Smooth muscle cell (in vitro differentiated cells): ENCODE measurements at regions not wholly inside any gene's neighbourhood (a gene's known extent, or its start where the extent isn't known, plus 50 kb on each side); places are given as distances from the start of the nearest gene placed in this dataset.
"Not testable (repeated sequence)": the region's sequence is repeated elsewhere in the genome, so short reads cannot be mapped to it uniquely, and the experiment has no call there.

Experiments
- DNase-seq: peaks from one replicate; lab custom pipeline; 2025; ENCODE audit not compliant: unreplicated experiment; lab: John Stamatoyannopoulos, UW
- H2AFZ ChIP-seq: fragments of 200-600 bp; sonication (generic); 2 replicates; pipeline ENCODE4 v1.6.0; 2016; ENCODE audit warnings: antibody characterized with exemption, low read depth, mild to moderate bottlenecking
- H3F3A ChIP-seq: fragments of 200-600 bp; sonication (generic); 2 replicates; pipeline ENCODE4 v1.6.0; 2017; ENCODE audit warnings: antibody characterized with exemption, low read depth
- H3K27ac ChIP-seq: fragments of 200-600 bp; sonication (generic); 2 replicates; pipeline ENCODE4 v1.5.1; 2016; ENCODE audit warnings: low read depth, mild to moderate bottlenecking
- H3K27me3 ChIP-seq: fragments of 200-600 bp; sonication (generic); 2 replicates; pipeline ENCODE4 v1.6.1; 2016; ENCODE audit warnings: low read depth, mild to moderate bottlenecking
- H3K36me3 ChIP-seq: fragments of 200-600 bp; sonication (generic); 2 replicates; pipeline ENCODE4 v1.5.1; 2016; ENCODE audit warnings: low read depth
- H3K4me1 ChIP-seq: fragments of 200-600 bp; sonication (generic); 2 replicates; pipeline ENCODE4 v1.5.1; 2016; ENCODE audit warnings: low read depth
- H3K4me2 ChIP-seq: fragments of 200-600 bp; sonication (generic); 2 replicates; pipeline ENCODE4 v1.6.0; 2016; ENCODE audit warnings: mild to moderate bottlenecking
- H3K4me3 ChIP-seq: fragments of 200-600 bp; sonication (generic); 2 replicates; pipeline ENCODE4 v1.5.1; 2016; ENCODE audit warnings: mild to moderate bottlenecking
- H3K79me2 ChIP-seq: fragments of 200-600 bp; sonication (generic); 2 replicates; pipeline ENCODE4 v1.6.0; 2016; ENCODE audit warnings: low read depth, mild to moderate bottlenecking
- H3K9ac ChIP-seq: fragments of 200-600 bp; sonication (generic); 2 replicates; pipeline ENCODE4 v1.6.0; 2016; ENCODE audit warnings: low read depth
- H3K9me3 ChIP-seq: fragments of 200-600 bp; sonication (generic); replicated peaks from 2 replicates; pipeline ENCODE4 v1.5.1; 2016; ENCODE audit warnings: low read depth
- H4K20me1 ChIP-seq: fragments of 200-600 bp; sonication (generic); 2 replicates; pipeline ENCODE4 v1.6.0; 2016; ENCODE audit warnings: low read depth
- WGBS: methylation state at CpG from one replicate; pipeline ENCODE4 v1.1.7; 2016; ENCODE audit warnings: low lambda C conversion rate; 5-methylcytosine and 5-hydroxymethylcytosine counted together
- TF ChIP-seq, protein P1 (sequence below): fragments of 200-600 bp; sonication (generic); IDR thresholded peaks from 2 replicates; pipeline ENCODE4 v1.5.1; 2017; ENCODE audit warnings: borderline replicate concordance, mild to moderate bottlenecking, antibody characterized with exemption; ENCODE audit not compliant: insufficient read depth, poor library complexity, severe bottlenecking

DNA sequence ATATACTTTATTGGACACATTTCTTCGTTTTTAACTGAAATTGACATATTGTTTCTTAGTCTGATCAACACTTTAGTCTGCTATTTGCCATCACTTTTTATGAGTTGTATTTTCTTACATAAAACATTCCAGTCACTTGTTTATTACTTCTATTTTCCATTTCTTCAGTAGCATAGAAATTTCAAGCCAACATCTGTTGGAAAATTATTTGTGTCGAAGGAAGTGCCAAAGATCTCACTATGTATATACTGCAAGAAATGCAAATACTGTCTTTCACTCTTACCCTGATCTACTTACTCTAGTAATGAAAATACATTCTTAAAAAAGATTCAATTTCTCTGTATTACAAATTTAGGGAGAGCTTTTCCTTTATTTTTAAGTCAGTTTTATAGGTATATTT is 105.9 kb downstream of the SLC17A6 start:
- Histone ChIP-seq H3K27me3 (no peaks in the 10 kb centered on the region), H3K9ac (no peak overlapping the region), H3K9me3 (no peaks in the 10 kb centered on the region), H3K36me3 (no peaks in the 10 kb centered on the region), H3K4me2 (no peak overlapping the region), H2AFZ (no peak overlapping the region), H3K4me3 (no peak overlapping the region), H3K79me2 (no peaks in the 10 kb centered on the region), H3F3A (no peaks in the 10 kb centered on the region), H3K27ac (no peak overlapping the region), H4K20me1 (no peaks in the 10 kb centered on the region), H3K4me1 (no peaks in the 10 kb centered on the region)
- WGBS = 64% methylated on average over 2 of the region's 2 CpGs
- TF ChIP-seq, protein P1, sequence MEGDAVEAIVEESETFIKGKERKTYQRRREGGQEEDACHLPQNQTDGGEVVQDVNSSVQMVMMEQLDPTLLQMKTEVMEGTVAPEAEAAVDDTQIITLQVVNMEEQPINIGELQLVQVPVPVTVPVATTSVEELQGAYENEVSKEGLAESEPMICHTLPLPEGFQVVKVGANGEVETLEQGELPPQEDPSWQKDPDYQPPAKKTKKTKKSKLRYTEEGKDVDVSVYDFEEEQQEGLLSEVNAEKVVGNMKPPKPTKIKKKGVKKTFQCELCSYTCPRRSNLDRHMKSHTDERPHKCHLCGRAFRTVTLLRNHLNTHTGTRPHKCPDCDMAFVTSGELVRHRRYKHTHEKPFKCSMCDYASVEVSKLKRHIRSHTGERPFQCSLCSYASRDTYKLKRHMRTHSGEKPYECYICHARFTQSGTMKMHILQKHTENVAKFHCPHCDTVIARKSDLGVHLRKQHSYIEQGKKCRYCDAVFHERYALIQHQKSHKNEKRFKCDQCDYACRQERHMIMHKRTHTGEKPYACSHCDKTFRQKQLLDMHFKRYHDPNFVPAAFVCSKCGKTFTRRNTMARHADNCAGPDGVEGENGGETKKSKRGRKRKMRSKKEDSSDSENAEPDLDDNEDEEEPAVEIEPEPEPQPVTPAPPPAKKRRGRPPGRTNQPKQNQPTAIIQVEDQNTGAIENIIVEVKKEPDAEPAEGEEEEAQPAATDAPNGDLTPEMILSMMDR = no peak
- DNase-seq = no peak

- no peak overlapping the region for H3K4me3 ChIP-seq
- H3K4me2 ChIP-seq = no peak overlapping the region
- H3K27ac ChIP-seq = no peak overlapping the region
- H4K20me1 ChIP-seq = no peaks in the 10 kb centered on the region
- WGBS = 48% methylated on average over 1 of the region's 1 CpG
- TF ChIP-seq, protein P1 = no peak
- H3K9me3 ChIP-seq = no peaks in the 10 kb centered on the region
- no peak overlapping the region for H3K9ac ChIP-seq
- H3K79me2 ChIP-seq = no peaks in the 10 kb centered on the region
- no peaks in the 10 kb centered on the region for H3K36me3 ChIP-seq
- no peaks in the 10 kb centered on the region for H3K4me1 ChIP-seq
- DNase-seq = no peak
- no peaks in the 10 kb centered on the region for H3K27me3 ChIP-seq
- H2AFZ ChIP-seq = no peak overlapping the region
- no peaks in the 10 kb centered on the region for H3F3A ChIP-seq
Measured at GRCh38 chr11:22441831-22442230, 103.7 kb downstream of the SLC17A6 start.

GRCh38 chr11:22435582-22435981 is 97.4 kb downstream of the SLC17A6 start:
- H3K9ac ChIP-seq, H3K9me3 ChIP-seq, H3K27me3 ChIP-seq, H3K4me1 ChIP-seq, H3F3A ChIP-seq, H3K4me3 ChIP-seq, DNase-seq, H4K20me1 ChIP-seq, H3K27ac ChIP-seq, H3K79me2 ChIP-seq, H2AFZ ChIP-seq, H3K36me3 ChIP-seq, H3K4me2 ChIP-seq: not testable (repeated sequence)
- WGBS = 96% methylated on average over 7 of the region's 7 CpGs

DNA sequence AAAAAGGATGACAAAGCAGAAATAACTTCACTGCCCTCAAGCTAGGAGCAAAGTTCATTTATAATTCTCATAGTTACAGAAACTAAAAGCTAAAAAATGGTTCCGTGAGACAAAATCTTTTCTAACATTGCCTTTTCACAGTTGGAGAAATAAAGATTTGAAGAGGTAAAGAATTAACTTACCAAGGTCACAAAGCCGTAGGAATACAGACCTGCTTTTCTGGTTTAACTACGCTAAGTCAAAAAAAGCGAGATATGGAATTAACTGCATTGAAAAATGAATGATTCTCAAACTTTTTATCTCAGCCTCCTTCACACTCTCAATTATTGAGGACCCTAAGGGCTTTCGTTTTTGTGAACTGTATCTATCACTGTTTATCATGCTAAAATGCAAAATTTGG is 95.3 kb downstream of the SLC17A6 start:
- H3K4me2 ChIP-seq = no peak overlapping the region
- no peak overlapping the region for H3K27ac ChIP-seq
- H3K9me3 ChIP-seq = no peaks in the 10 kb centered on the region
- H3K4me3 ChIP-seq = no peak overlapping the region
- no peaks in the 10 kb centered on the region for H4K20me1 ChIP-seq
- no peaks in the 10 kb centered on the region for H3K79me2 ChIP-seq
- H3K36me3 ChIP-seq = no peaks in the 10 kb centered on the region
- H2AFZ ChIP-seq = no peak overlapping the region
- no peaks in the 10 kb centered on the region for H3K27me3 ChIP-seq
- TF ChIP-seq, protein P1 = no peak
- H3K4me1 ChIP-seq = no peaks in the 10 kb centered on the region
- no peak for DNase-seq
- H3K9ac ChIP-seq = no peak overlapping the region
- H3F3A ChIP-seq = no peaks in the 10 kb centered on the region
- WGBS = 82% methylated on average over 5 of the region's 5 CpGs
